HL-60 (cell line): ENCODE measurements at regions not wholly inside any gene's neighbourhood (a gene's known extent, or its start where the extent isn't known, plus 50 kb on each side); places are given as distances from the start of the nearest gene placed in this dataset.

ENCODE experiments used
- DNase-seq, 2 experiments: peaks; one replicate each; pipeline ENCODE4 v3.0.0-alpha.2; 2010 to 2020; ENCODE audit warnings: low read depth in 1 of 2, low spot score in 1 of 2
- H3K27ac ChIP-seq: fragments of 250-450 bp; sonication (Bioruptor Pico); replicated peaks from 2 replicates; pipeline ENCODE4 v1.5.1; 2020; ENCODE audit warnings: mild to moderate bottlenecking, moderate library complexity
- H3K27me3 ChIP-seq: fragments of 250-450 bp; sonication (Bioruptor Pico); 2 replicates; pipeline ENCODE4 v1.5.1; 2021; ENCODE audit warnings: mild to moderate bottlenecking, moderate library complexity; ENCODE audit not compliant: insufficient read depth, poor library complexity, severe bottlenecking
- H3K4me3 ChIP-seq: replicated peaks from 2 replicates; pipeline ENCODE4 v1.5.1; 2011; ENCODE audit warnings: mild to moderate bottlenecking, control low read depth, low read length; ENCODE audit not compliant: insufficient read depth
- CTCF ChIP-seq: IDR thresholded peaks from one replicate; pipeline ENCODE4 v1.5.1; 2011; ENCODE audit warnings: low read length, control low read depth, inconsistent platforms; ENCODE audit not compliant: insufficient read depth
- GABPA ChIP-seq: IDR thresholded peaks from 2 replicates; pipeline ENCODE4 v1.6.1; 2012; ENCODE audit warnings: low read depth
- POLR2AphosphoS5 ChIP-seq: IDR thresholded peaks from 2 replicates; pipeline ENCODE4 v1.6.1; 2012; ENCODE audit warnings: low read depth
- REST ChIP-seq: IDR thresholded peaks from 2 replicates; pipeline ENCODE4 v1.6.1; 2012; ENCODE audit warnings: low read depth; ENCODE audit not compliant: insufficient replicate concordance
- SPI1 ChIP-seq: IDR thresholded peaks from 2 replicates; pipeline ENCODE4 v1.6.1; 2012; ENCODE audit warnings: low read depth, mild to moderate bottlenecking, borderline replicate concordance

GRCh38 chr1:209526137-209526536 is 57.4 kb upstream of the CAMK1G start:
- TF ChIP-seq GABPA = no peak
- no peak for TF ChIP-seq CTCF
- no peak for TF ChIP-seq REST
- TF ChIP-seq SPI1 = no peak
- H3K27me3 ChIP-seq = peaks cover 5% of the 10 kb centered on the region
- no peak overlapping the region for H3K27ac ChIP-seq
- DNase-seq = no peak
- H3K4me3 ChIP-seq = no peak overlapping the region

GRCh38 chr1:209527372-209527771 is 56.1 kb upstream of the CAMK1G start:
- DNase-seq = no peak
- Histone ChIP-seq H3K4me3 (no peak overlapping the region), H3K27me3 (peaks cover 5% of the 10 kb centered on the region), H3K27ac (no peak overlapping the region)
- no peak for TF ChIP-seq GABPA
- TF ChIP-seq POLR2AphosphoS5 = no peak
- TF ChIP-seq SPI1 = no peak
- TF ChIP-seq CTCF = no peak
- TF ChIP-seq REST = no peak

GRCh38 chr1:209527993-209528717 is 55.4 kb upstream of the CAMK1G start:
- Histone ChIP-seq H3K4me3 (no peak overlapping the region), H3K27ac (no peak overlapping the region), H3K27me3 (peaks cover 5% of the 10 kb centered on the region)
- no peak for DNase-seq
- TF ChIP-seq POLR2AphosphoS5 (no peak), REST (no peak), CTCF (no peak), SPI1 (no peak), GABPA (no peak)
